Stomach smooth muscle (tissue), 2 donors: ENCODE measurements at regions not wholly inside any gene's neighbourhood (a gene's known extent, or its start where the extent isn't known, plus 50 kb on each side); places are given as distances from the start of the nearest gene placed in this dataset.

Experiments
- H3K27ac ChIP-seq: one replicate; pipeline ENCODE4 v1.7.0; 2013; ENCODE audit warnings: mild to moderate bottlenecking, low read length, inconsistent platforms
- H3K27me3 ChIP-seq, 2 donors: one replicate each; pipeline ENCODE4 v1.7.0; 2013; ENCODE audit warnings: low read length in 2 of 2; ENCODE audit not compliant: insufficient read depth in 2 of 2, control insufficient read depth in 1 of 2
- H3K36me3 ChIP-seq, 2 donors: one replicate each; pipeline ENCODE4 v1.7.0; 2013; ENCODE audit warnings: low read length in 2 of 2; ENCODE audit not compliant: control insufficient read depth in 2 of 2, insufficient read depth in 2 of 2
- H3K4me1 ChIP-seq: one replicate; pipeline ENCODE4 v1.7.0; 2013; ENCODE audit warnings: low read length; ENCODE audit not compliant: control insufficient read depth, insufficient read depth
- H3K4me3 ChIP-seq, 2 donors: one replicate each; pipeline ENCODE4 v1.7.0; 2013; ENCODE audit warnings: low read length in 2 of 2
- H3K9ac ChIP-seq, 2 donors: one replicate each; pipeline ENCODE4 v1.7.0; 2013; ENCODE audit warnings: low read length in 2 of 2, mild to moderate bottlenecking in 1 of 2
- H3K9me3 ChIP-seq, 2 donors: one replicate each; pipeline ENCODE4 v1.7.0; 2013; ENCODE audit warnings: low read length in 2 of 2; ENCODE audit not compliant: control insufficient read depth in 2 of 2
- donor health status: healthy.
- donor health status: Pancreatic carcinoma.

- H3K27me3 ChIP-seq: peaks cover 11 to 29% of the 10 kb centered on the region in 2 donors
- H3K27ac ChIP-seq: no peak overlapping the region
Measured at GRCh38 chr20:63082939-63083735, 76.4 kb upstream of the BHLHE23 start.

GRCh38 chr20:63082308-63082938, 75.7 kb upstream of the BHLHE23 start:
- no peaks in the 10 kb centered on the region for H3K4me1 ChIP-seq
- no peak overlapping the region for H3K27ac ChIP-seq
- peaks cover 0 to 19% of the 10 kb centered on the region in 2 donors for H3K9me3 ChIP-seq
- no peak overlapping the region for H3K4me3 ChIP-seq
- no peaks in the 10 kb centered on the region for H3K36me3 ChIP-seq
- no peak overlapping the region for H3K9ac ChIP-seq
- peaks cover 8 to 25% of the 10 kb centered on the region in 2 donors for H3K27me3 ChIP-seq

More at GRCh38 chr20:63082939-63083735, 76.4 kb upstream of the BHLHE23 start:
- Histone ChIP-seq H3K9ac (no peak overlapping the region), H3K4me3 (no peak overlapping the region), H3K36me3 (no peaks in the 10 kb centered on the region), H3K4me1 (no peaks in the 10 kb centered on the region), H3K9me3 (peaks cover 0 to 17% of the 10 kb centered on the region in 2 donors)

GRCh38 chr20:63081831-63082230, 75.1 kb upstream of the BHLHE23 start:
- Histone ChIP-seq H3K9me3 (peaks cover 0 to 20% of the 10 kb centered on the region in 2 donors), H3K36me3 (no peaks in the 10 kb centered on the region), H3K4me1 (no peaks in the 10 kb centered on the region), H3K27me3 (peaks cover 8 to 25% of the 10 kb centered on the region in 2 donors), H3K9ac (no peak overlapping the region), H3K27ac (no peak overlapping the region), H3K4me3 (no peak overlapping the region)

- Histone ChIP-seq H3K4me1 (no peaks in the 10 kb centered on the region), H3K9me3 (peaks cover 0 to 23% of the 10 kb centered on the region in 2 donors), H3K9ac (no peak overlapping the region), H3K4me3 (no peak overlapping the region), H3K27me3 (peaks cover 8 to 27% of the 10 kb centered on the region in 2 donors), H3K27ac (no peak overlapping the region), H3K36me3 (no peaks in the 10 kb centered on the region)
Measured at GRCh38 chr20:63081351-63081750, 74.6 kb upstream of the BHLHE23 start.

GRCh38 chr20:63080811-63081210, 74.0 kb upstream of the BHLHE23 start:
- Histone ChIP-seq H3K9me3 (peaks cover 0 to 25% of the 10 kb centered on the region in 2 donors), H3K27ac (no peak overlapping the region), H3K27me3 (peaks cover 8 to 30% of the 10 kb centered on the region in 2 donors)

GRCh38 chr20:63080411-63080810, 73.6 kb upstream of the BHLHE23 start:
- H3K27ac ChIP-seq: no peak overlapping the region
- no peaks in the 10 kb centered on the region for H3K4me1 ChIP-seq
- H3K36me3 ChIP-seq: no peaks in the 10 kb centered on the region
- H3K9ac ChIP-seq: no peak overlapping the region
- H3K9me3 ChIP-seq: peaks cover 0 to 26% of the 10 kb centered on the region in 2 donors
- no peak overlapping the region for H3K4me3 ChIP-seq
- peaks cover 8 to 30% of the 10 kb centered on the region in 2 donors for H3K27me3 ChIP-seq

More at GRCh38 chr20:63080811-63081210, 74.0 kb upstream of the BHLHE23 start:
- Histone ChIP-seq H3K4me3 (no peak overlapping the region), H3K9ac (no peak overlapping the region), H3K36me3 (no peaks in the 10 kb centered on the region), H3K4me1 (no peaks in the 10 kb centered on the region)

GRCh38 chr20:63079971-63080370, 73.2 kb upstream of the BHLHE23 start:
- Histone ChIP-seq H3K9ac (no peak overlapping the region), H3K27ac (no peak overlapping the region), H3K9me3 (peaks cover 0 to 28% of the 10 kb centered on the region in 2 donors), H3K4me1 (no peaks in the 10 kb centered on the region), H3K27me3 (peaks cover 8 to 30% of the 10 kb centered on the region in 2 donors), H3K36me3 (no peaks in the 10 kb centered on the region), H3K4me3 (no peak overlapping the region)

GRCh38 chr20:63077705-63078104, 70.9 kb upstream of the BHLHE23 start:
- H3K9ac ChIP-seq: no peak overlapping the region
- H3K27ac ChIP-seq: no peak overlapping the region
- no peak overlapping the region for H3K4me3 ChIP-seq
- H3K36me3 ChIP-seq: no peaks in the 10 kb centered on the region
- no peaks in the 10 kb centered on the region for H3K4me1 ChIP-seq
- H3K9me3 ChIP-seq: peaks cover 0 to 28% of the 10 kb centered on the region in 2 donors
- H3K27me3 ChIP-seq: peaks cover 14 to 31% of the 10 kb centered on the region in 2 donors

GRCh38 chr20:63076421-63076820, 69.7 kb upstream of the BHLHE23 start:
- Histone ChIP-seq H3K4me3 (no peak overlapping the region), H3K9ac (no peak overlapping the region), H3K4me1 (no peaks in the 10 kb centered on the region), H3K27ac (no peak overlapping the region), H3K36me3 (no peaks in the 10 kb centered on the region), H3K27me3 (peaks cover 22 to 32% of the 10 kb centered on the region in 2 donors), H3K9me3 (peaks cover 0 to 28% of the 10 kb centered on the region in 2 donors)

GRCh38 chr20:63074631-63075030, 67.9 kb upstream of the BHLHE23 start:
- Histone ChIP-seq H3K9me3 (peaks cover 0 to 16% of the 10 kb centered on the region in 2 donors), H3K4me1 (no peaks in the 10 kb centered on the region), H3K27ac (no peak overlapping the region), H3K27me3 (peaks cover 31 to 33% of the 10 kb centered on the region in 2 donors), H3K9ac (no peak overlapping the region), H3K36me3 (no peaks in the 10 kb centered on the region), H3K4me3 (no peak overlapping the region)
